IMR-90 (cell line): ENCODE measurements at regions not wholly inside any gene's neighbourhood (a gene's known extent, or its start where the extent isn't known, plus 50 kb on each side); places are given as distances from the start of the nearest gene placed in this dataset.

ENCODE experiments used
- ATAC-seq: fragments of 200-7000 bp; cut with Tn5 transposase; 2 replicates; pipeline ENCODE4 v1.9.1; 2020; ENCODE audit warnings: low read depth, mild to moderate bottlenecking, moderate library complexity
- BruUV-seq: library from RNA; stranded (reverse); fragments of 400-500 nt; replicated peaks from 2 replicates; lab custom pipeline; 2021; lab: Mats Ljungman, UMichigan
- CTCF ChIA-PET: fragments of 300-600 bp; formaldehyde crosslinking; extraction: SDS; loops from one replicate; lab custom pipeline; 2021; ENCODE audit warnings: antibody characterized with exemption; lab: Yijun Ruan, JAX
- POLR2A ChIA-PET: fragments of 300-600 bp; sonication (Branson Sonifier 250); formaldehyde crosslinking; loops from one replicate; lab custom pipeline; 2022; ENCODE audit warnings: antibody characterized with exemption; ENCODE audit not compliant: unreplicated experiment; lab: Charles Lee
- DNase-seq: peaks from one replicate; pipeline ENCODE4 v3.0.0; 2013
- H2AFZ ChIP-seq: replicated peaks from 2 replicates; pipeline ENCODE3; 2013; ENCODE audit warnings: low read length, mild to moderate bottlenecking; ENCODE audit not compliant: poor library complexity
- H2AK5ac ChIP-seq: 2 replicates; pipeline ENCODE4 v1.6.1; 2013; ENCODE audit warnings: low read depth, low read length, inconsistent platforms
- H2AK9ac ChIP-seq: replicated peaks from 2 replicates; pipeline ENCODE3; 2013; ENCODE audit warnings: mild to moderate bottlenecking, low read depth, low read length, moderate library complexity; ENCODE audit not compliant: poor library complexity
- H2BK120ac ChIP-seq: 2 replicates; pipeline ENCODE4 v1.6.1; 2013; ENCODE audit warnings: low read depth, low read length, inconsistent platforms
- H2BK15ac ChIP-seq: 3 replicates; pipeline ENCODE4 v1.6.1; 2013; ENCODE audit warnings: low read depth, low read length, inconsistent platforms
- H2BK20ac ChIP-seq: 2 replicates; pipeline ENCODE4 v1.6.1; 2013; ENCODE audit warnings: low read depth, mild to moderate bottlenecking, inconsistent platforms, low read length, moderate library complexity
- H2BK5ac ChIP-seq: 2 replicates; pipeline ENCODE4 v1.6.1; 2013; ENCODE audit warnings: mild to moderate bottlenecking, low read depth, low read length, inconsistent platforms; ENCODE audit not compliant: poor library complexity, severe bottlenecking
- H3K14ac ChIP-seq: replicated peaks from 2 replicates; pipeline ENCODE4 v1.6.1; 2013; ENCODE audit warnings: low read depth, low read length, inconsistent platforms
- H3K18ac ChIP-seq: 2 replicates; pipeline ENCODE4 v1.6.1; 2013; ENCODE audit warnings: low read depth, low read length, control low read depth
- H3K23ac ChIP-seq: 2 replicates; pipeline ENCODE4 v1.6.1; 2013; ENCODE audit warnings: low read depth, low read length, inconsistent platforms
- H3K27ac ChIP-seq: 2 replicates; pipeline ENCODE4 v1.5.1; 2013; ENCODE audit warnings: mild to moderate bottlenecking, control low read depth, low read length; ENCODE audit not compliant: insufficient read depth
- H3K27me3 ChIP-seq: 2 replicates; pipeline ENCODE4 v1.6.1; 2013; ENCODE audit warnings: low read length; ENCODE audit not compliant: control insufficient read depth, insufficient read depth
- H3K36me3 ChIP-seq: 2 replicates; pipeline ENCODE4 v1.6.1; 2013; ENCODE audit warnings: low read length, mixed read lengths; ENCODE audit not compliant: control insufficient read depth, insufficient read depth
- H3K4ac ChIP-seq: 2 replicates; pipeline ENCODE4 v1.6.1; 2013; ENCODE audit warnings: low read depth, low read length, inconsistent platforms
- H3K4me1 ChIP-seq: 2 replicates; pipeline ENCODE4 v1.6.1; 2013; ENCODE audit warnings: low read length, mixed read lengths; ENCODE audit not compliant: control insufficient read depth, insufficient read depth
- H3K4me2 ChIP-seq: 2 replicates; pipeline ENCODE4 v1.6.1; 2013; ENCODE audit warnings: low read depth, mild to moderate bottlenecking, control low read depth, low read length, moderate library complexity
- H3K4me3 ChIP-seq: 2 replicates; pipeline ENCODE4 v1.5.1; 2013; ENCODE audit warnings: low read depth, mild to moderate bottlenecking, control low read depth, low read length, moderate library complexity; ENCODE audit not compliant: insufficient read depth
- H3K56ac ChIP-seq: 2 replicates; pipeline ENCODE4 v1.6.1; 2013; ENCODE audit warnings: low read length, inconsistent platforms; ENCODE audit not compliant: insufficient read depth; ENCODE audit errors: extremely low read depth
- H3K79me1 ChIP-seq, 2 experiments: 2 replicates each; pipeline ENCODE4 v1.6.1; 2013; ENCODE audit warnings: low read length in 2 of 2, inconsistent platforms in 1 of 2, low read depth in 1 of 2
- H3K9ac ChIP-seq: 2 replicates; pipeline ENCODE4 v1.6.1; 2013; ENCODE audit warnings: low read depth, low read length, control low read depth
- H3K9me1 ChIP-seq: 2 replicates; pipeline ENCODE4 v1.6.1; 2013; ENCODE audit warnings: low read length, inconsistent platforms; ENCODE audit not compliant: insufficient read depth
- H3K9me3 ChIP-seq: 2 replicates; pipeline ENCODE4 v1.6.1; 2013; ENCODE audit warnings: low read length; ENCODE audit not compliant: control insufficient read depth, insufficient read depth
- H4K20me1 ChIP-seq: 2 replicates; pipeline ENCODE4 v1.6.1; 2013; ENCODE audit warnings: low read length, inconsistent platforms; ENCODE audit not compliant: insufficient read depth
- H4K5ac ChIP-seq: 2 replicates; pipeline ENCODE4 v1.6.1; 2013; ENCODE audit warnings: mild to moderate bottlenecking, low read depth, low read length, control low read depth
- H4K8ac ChIP-seq, 2 experiments: 2 replicates each; pipeline ENCODE4 v1.6.1; 2013; ENCODE audit warnings: low read depth in 2 of 2, low read length in 2 of 2, control low read depth in 1 of 2, inconsistent platforms in 1 of 2
- H4K91ac ChIP-seq: 2 replicates; pipeline ENCODE4 v1.6.1; 2013; ENCODE audit warnings: low read depth, low read length, inconsistent platforms; ENCODE audit not compliant: insufficient read depth
- CEBPB ChIP-seq: IDR thresholded peaks from 2 replicates; pipeline ENCODE4 v1.6.1; 2012; ENCODE audit warnings: low read depth, low read length, improper control_type of control experiment
- MAFK ChIP-seq: IDR thresholded peaks from 2 replicates; pipeline ENCODE4 v1.6.1; 2012; ENCODE audit warnings: low read depth, low read length, improper control_type of control experiment
- MAZ ChIP-seq: IDR thresholded peaks from 2 replicates; pipeline ENCODE4 v1.6.1; 2012; ENCODE audit warnings: low read depth, mild to moderate bottlenecking, low read length, improper control_type of control experiment, moderate library complexity, borderline replicate concordance
- NFE2L2 ChIP-seq: fragments of 150-350 bp; IDR thresholded peaks from 2 replicates; pipeline ENCODE4 v1.6.1; 2016; ENCODE audit warnings: low read depth, mild to moderate bottlenecking, low read length
- POLR2A ChIP-seq: IDR thresholded peaks from 2 replicates; pipeline ENCODE4 v1.6.1; 2012; ENCODE audit warnings: mild to moderate bottlenecking, low read depth, low read length
- RAD21 ChIP-seq: IDR thresholded peaks from 2 replicates; pipeline ENCODE4 v1.6.1; 2012; ENCODE audit warnings: low read length, improper control_type of control experiment
- RFX5 ChIP-seq: IDR thresholded peaks from 2 replicates; pipeline ENCODE4 v1.8.0; 2012; ENCODE audit warnings: low read depth, mild to moderate bottlenecking, low read length, moderate library complexity
- SMC3 ChIP-seq: fragments of 150-350 bp; IDR thresholded peaks from 2 replicates; pipeline ENCODE4 v1.6.1; 2016; ENCODE audit warnings: low read depth, mild to moderate bottlenecking, antibody characterized with exemption, low read length, moderate library complexity
- WGBS, 2 experiments: methylation state at CpG; one replicate each; pipeline versions ENCODE4 v1.1.5 to v1.1.7; 2013; ENCODE audit warnings: missing lambda C conversion rate in 2 of 2; ENCODE audit not compliant: insufficient read length in 1 of 2; ENCODE audit errors: extremely low coverage in 2 of 2; 5-methylcytosine and 5-hydroxymethylcytosine counted together
- dilution Hi-C: fragments of 300-500 bp; cut with HindIII; formaldehyde crosslinking; loops from one replicate; pipeline ENCODE4 v1.14.3; 2018; ENCODE audit warnings: low sequenced_read_pairs; ENCODE audit not compliant: unreplicated experiment
- in situ Hi-C: fragments of 300-500 bp; cut with MboI; formaldehyde crosslinking; loops from 3 replicates; pipeline ENCODE4 v1.14.3; 2019; ENCODE audit warnings: low sequenced_read_pairs, inconsistent platforms, mixed read lengths
- intact Hi-C: fragments of 100-400 bp; cut with micrococcal nuclease; formaldehyde crosslinking; loops from 2 replicates; pipeline ENCODE4 v1.10.0; 2022
- TF ChIP-seq, protein P1 (sequence below): conservative IDR thresholded peaks from 2 replicates; pipeline ENCODE4 v1.5.1; 2012; ENCODE audit warnings: mild to moderate bottlenecking, low read depth, low read length, improper control_type of control experiment
- TF ChIP-seq, protein P2 (sequence below): fragments of 150-350 bp; IDR thresholded peaks from 2 replicates; pipeline ENCODE4 v1.6.1; 2017; ENCODE audit warnings: mild to moderate bottlenecking, antibody characterized with exemption, low read length, low read depth

DNA sequence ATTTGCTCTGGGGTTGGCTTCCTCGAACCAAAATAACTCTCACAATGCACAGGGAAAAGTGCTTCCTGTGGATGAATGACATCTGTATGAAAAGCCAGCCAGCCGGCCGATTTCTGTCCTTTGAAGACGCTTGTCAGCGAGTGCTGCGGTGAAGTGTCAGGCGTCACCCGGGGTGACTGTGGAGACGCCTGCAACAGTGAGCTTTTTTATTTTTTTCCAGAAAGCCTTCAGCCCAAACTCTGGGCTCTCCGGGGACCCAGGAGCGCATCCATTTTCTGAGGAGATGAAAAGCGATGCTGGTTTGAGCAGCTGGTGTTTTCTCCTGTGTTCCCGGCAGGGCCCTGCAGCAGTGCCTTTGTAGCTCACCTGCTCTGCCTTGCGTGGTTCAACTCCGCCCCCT lies 147.9 kb upstream of the MYL2 start:
- TF ChIP-seq RAD21 (no peak), CEBPB (no peak), POLR2A (no peak), MAZ (no peak), MAFK (no peak), RFX5 (no peak), SMC3 (no peak), NFE2L2 (no peak)
- TF ChIP-seq, protein P1, sequence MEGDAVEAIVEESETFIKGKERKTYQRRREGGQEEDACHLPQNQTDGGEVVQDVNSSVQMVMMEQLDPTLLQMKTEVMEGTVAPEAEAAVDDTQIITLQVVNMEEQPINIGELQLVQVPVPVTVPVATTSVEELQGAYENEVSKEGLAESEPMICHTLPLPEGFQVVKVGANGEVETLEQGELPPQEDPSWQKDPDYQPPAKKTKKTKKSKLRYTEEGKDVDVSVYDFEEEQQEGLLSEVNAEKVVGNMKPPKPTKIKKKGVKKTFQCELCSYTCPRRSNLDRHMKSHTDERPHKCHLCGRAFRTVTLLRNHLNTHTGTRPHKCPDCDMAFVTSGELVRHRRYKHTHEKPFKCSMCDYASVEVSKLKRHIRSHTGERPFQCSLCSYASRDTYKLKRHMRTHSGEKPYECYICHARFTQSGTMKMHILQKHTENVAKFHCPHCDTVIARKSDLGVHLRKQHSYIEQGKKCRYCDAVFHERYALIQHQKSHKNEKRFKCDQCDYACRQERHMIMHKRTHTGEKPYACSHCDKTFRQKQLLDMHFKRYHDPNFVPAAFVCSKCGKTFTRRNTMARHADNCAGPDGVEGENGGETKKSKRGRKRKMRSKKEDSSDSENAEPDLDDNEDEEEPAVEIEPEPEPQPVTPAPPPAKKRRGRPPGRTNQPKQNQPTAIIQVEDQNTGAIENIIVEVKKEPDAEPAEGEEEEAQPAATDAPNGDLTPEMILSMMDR: no peak
- TF ChIP-seq, protein P2, sequence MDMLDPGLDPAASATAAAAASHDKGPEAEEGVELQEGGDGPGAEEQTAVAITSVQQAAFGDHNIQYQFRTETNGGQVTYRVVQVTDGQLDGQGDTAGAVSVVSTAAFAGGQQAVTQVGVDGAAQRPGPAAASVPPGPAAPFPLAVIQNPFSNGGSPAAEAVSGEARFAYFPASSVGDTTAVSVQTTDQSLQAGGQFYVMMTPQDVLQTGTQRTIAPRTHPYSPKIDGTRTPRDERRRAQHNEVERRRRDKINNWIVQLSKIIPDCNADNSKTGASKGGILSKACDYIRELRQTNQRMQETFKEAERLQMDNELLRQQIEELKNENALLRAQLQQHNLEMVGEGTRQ: no peak
- in situ Hi-C loops: no loop called here
- intact Hi-C loops: no loop called here

More for the DNA sequence above, 147.9 kb upstream of the MYL2 start:
- no peak overlapping the region for H3K56ac ChIP-seq
- no peak overlapping the region for H4K91ac ChIP-seq
- H2AK9ac ChIP-seq: no peak overlapping the region
- no peak overlapping the region for H3K23ac ChIP-seq
- no peak overlapping the region for H3K4me3 ChIP-seq
- no peak overlapping the region for H3K4me2 ChIP-seq
- H3K36me3 ChIP-seq: no peaks in the 10 kb centered on the region
- no TSS peak for BruUV-seq
- no peak for ATAC-seq
- H4K5ac ChIP-seq: no peak overlapping the region
- no peak overlapping the region for H2BK15ac ChIP-seq
- H2BK120ac ChIP-seq: no peak overlapping the region
- no peaks in the 10 kb centered on the region for H4K20me1 ChIP-seq
- H2BK5ac ChIP-seq: no peak overlapping the region
- H3K4ac ChIP-seq: no peak overlapping the region
- H2BK20ac ChIP-seq: no peak overlapping the region
- dilution Hi-C loops: no loop called here
- no peak overlapping the region for H2AFZ ChIP-seq
- CTCF ChIA-PET: no interaction called here
- H4K8ac ChIP-seq: no peak overlapping the region
- 46% methylated on average over 8 of the region's 15 CpGs; no CpG with 5 or more reads in 1 of the 2 experiments for WGBS, 2 experiments
- no peak overlapping the region for H3K9ac ChIP-seq
- no peaks in the 10 kb centered on the region for H3K4me1 ChIP-seq
- no peak overlapping the region for H3K18ac ChIP-seq
- POLR2A ChIA-PET: no interaction called here
- no peaks in the 10 kb centered on the region for H3K79me1 ChIP-seq
- no peak overlapping the region for H2AK5ac ChIP-seq
- H3K14ac ChIP-seq: no peak overlapping the region
- no peak overlapping the region for H3K27ac ChIP-seq
- H3K9me3 ChIP-seq: no peaks in the 10 kb centered on the region
- no peaks in the 10 kb centered on the region for H3K9me1 ChIP-seq
- DNase-seq: no peak
- H3K27me3 ChIP-seq: no peaks in the 10 kb centered on the region
